ENCODE measurements at regions not wholly inside any gene's neighbourhood (a gene's known extent, or its start where the extent isn't known, plus 50 kb on each side); places are given as distances from the start of the nearest gene placed in this dataset.
A peak's percentile ranks its signal among the peaks of the same experiment; 100 is the strongest.
"Not testable (repeated sequence)": the region's sequence is repeated elsewhere in the genome, so short reads cannot be mapped to it uniquely, and the experiment has no call there.

DNA sequence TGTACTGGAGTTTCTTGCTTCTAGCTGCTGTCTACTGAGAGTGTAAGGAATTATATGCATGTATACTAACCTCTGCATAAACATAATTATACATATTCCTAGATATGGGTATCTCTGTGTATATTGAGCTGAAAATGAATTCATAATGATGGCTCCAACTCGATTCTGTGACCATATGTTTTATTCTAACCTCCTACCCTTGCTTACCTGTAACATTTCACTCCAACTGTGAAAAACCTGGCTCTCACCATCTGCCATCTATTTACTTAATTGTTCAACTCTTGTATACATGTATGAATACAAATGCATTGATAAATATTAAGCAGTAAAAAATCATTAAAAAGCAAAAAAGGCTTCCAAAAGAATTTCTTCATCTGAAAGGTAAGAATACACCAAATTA lies 1729.5 kb upstream of the SPRY2 start:
- ATAC-seq, result no peak
- H3K9me2 ChIP-seq (replicated peaks; ENCODE audit: low read length), result no peaks in the 10 kb centered on the region
- no peak overlapping the region for H2AFZ ChIP-seq (ENCODE audit: low read length)
- ChIA-PET POLR2A (ENCODE audit: unreplicated experiment) (no interaction called here), CTCF (no interaction called here)
- TF ChIP-seq, protein P1, sequence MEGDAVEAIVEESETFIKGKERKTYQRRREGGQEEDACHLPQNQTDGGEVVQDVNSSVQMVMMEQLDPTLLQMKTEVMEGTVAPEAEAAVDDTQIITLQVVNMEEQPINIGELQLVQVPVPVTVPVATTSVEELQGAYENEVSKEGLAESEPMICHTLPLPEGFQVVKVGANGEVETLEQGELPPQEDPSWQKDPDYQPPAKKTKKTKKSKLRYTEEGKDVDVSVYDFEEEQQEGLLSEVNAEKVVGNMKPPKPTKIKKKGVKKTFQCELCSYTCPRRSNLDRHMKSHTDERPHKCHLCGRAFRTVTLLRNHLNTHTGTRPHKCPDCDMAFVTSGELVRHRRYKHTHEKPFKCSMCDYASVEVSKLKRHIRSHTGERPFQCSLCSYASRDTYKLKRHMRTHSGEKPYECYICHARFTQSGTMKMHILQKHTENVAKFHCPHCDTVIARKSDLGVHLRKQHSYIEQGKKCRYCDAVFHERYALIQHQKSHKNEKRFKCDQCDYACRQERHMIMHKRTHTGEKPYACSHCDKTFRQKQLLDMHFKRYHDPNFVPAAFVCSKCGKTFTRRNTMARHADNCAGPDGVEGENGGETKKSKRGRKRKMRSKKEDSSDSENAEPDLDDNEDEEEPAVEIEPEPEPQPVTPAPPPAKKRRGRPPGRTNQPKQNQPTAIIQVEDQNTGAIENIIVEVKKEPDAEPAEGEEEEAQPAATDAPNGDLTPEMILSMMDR (conservative IDR thresholded peaks at IDR 0.05; ENCODE audit: low read depth, low read length), result no peak
- no peak for TF ChIP-seq EZH2 (IDR thresholded peaks at IDR 0.05; ENCODE audit: low read length, unreplicated experiment)
- TF ChIP-seq EZH2phosphoT487 (IDR thresholded peaks at IDR 0.05; ENCODE audit: borderline replicate concordance, low read length), result no peak
- intact Hi-C loops (cut with micrococcal nuclease), result no loop called here
- no peaks in the 10 kb centered on the region for H3K9me3 ChIP-seq (ENCODE audit: low read length)
- no peak overlapping the region for H3K27ac ChIP-seq (ENCODE audit: low read length)
- H3K36me3 ChIP-seq (ENCODE audit: low read depth, low read length), result no peaks in the 10 kb centered on the region
- H4K20me1 ChIP-seq (ENCODE audit: low read length), result no peaks in the 10 kb centered on the region
- H3K27me3 ChIP-seq (ENCODE audit: low read length), result no peaks in the 10 kb centered on the region
- H3K4me2 ChIP-seq (ENCODE audit: low read length), result no peak overlapping the region
- no peak overlapping the region for H3K9ac ChIP-seq (ENCODE audit: low read length)
- H3K79me2 ChIP-seq (ENCODE audit: low read length), result no peaks in the 10 kb centered on the region
- no peak for DNase-seq
- H3F3A ChIP-seq (ENCODE audit: low read length, unreplicated experiment), result no peaks in the 10 kb centered on the region
- no TSS peak for BruUV-seq (replicated peaks)
- H3K4me3 ChIP-seq (ENCODE audit: low read length), result no peak overlapping the region
- no peaks in the 10 kb centered on the region for H3K4me1 ChIP-seq (ENCODE audit: insufficient read depth, low read length)

DNA sequence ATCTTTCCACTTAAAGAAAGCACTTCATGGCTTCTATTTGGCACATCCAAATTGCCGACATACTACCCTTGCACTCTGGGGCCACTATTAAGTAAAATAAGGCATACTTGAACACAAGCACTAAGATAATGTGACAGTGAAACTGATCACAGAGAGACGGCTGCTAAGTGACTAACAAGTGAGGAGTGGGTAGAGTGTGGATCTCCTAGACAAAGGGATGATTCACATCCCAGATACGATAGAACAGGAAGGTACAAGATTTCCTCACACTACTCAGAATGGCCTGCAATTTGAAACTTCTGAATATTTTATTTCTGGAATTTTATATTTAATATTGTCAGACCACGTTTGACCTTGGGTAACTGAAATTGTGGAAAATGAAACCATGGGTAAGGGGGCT lies 1721.8 kb upstream of the SPRY2 start:
- ChIA-PET CTCF (no interaction called here), POLR2A (ENCODE audit: unreplicated experiment) (no interaction called here)
- H3K4me3 ChIP-seq (ENCODE audit: low read length), result no peak overlapping the region
- no peaks in the 10 kb centered on the region for H3K9me2 ChIP-seq (replicated peaks; ENCODE audit: low read length)
- no peaks in the 10 kb centered on the region for H3K79me2 ChIP-seq (ENCODE audit: low read length)
- no peak overlapping the region for H3K9ac ChIP-seq (ENCODE audit: low read length)
- BruUV-seq (replicated peaks), result no TSS peak
- TF ChIP-seq EZH2 (IDR thresholded peaks at IDR 0.05; ENCODE audit: low read length, unreplicated experiment) (no peak), EZH2phosphoT487 (IDR thresholded peaks at IDR 0.05; ENCODE audit: borderline replicate concordance, low read length) (no peak)
- TF ChIP-seq, protein P1 (conservative IDR thresholded peaks at IDR 0.05; ENCODE audit: low read depth, low read length), result no peak
- H2AFZ ChIP-seq (ENCODE audit: low read length), result no peak overlapping the region
- no peak overlapping the region for H3K4me2 ChIP-seq (ENCODE audit: low read length)
- no peaks in the 10 kb centered on the region for H3K36me3 ChIP-seq (ENCODE audit: low read depth, low read length)
- H4K20me1 ChIP-seq (ENCODE audit: low read length), result no peaks in the 10 kb centered on the region
- no peaks in the 10 kb centered on the region for H3K9me3 ChIP-seq (ENCODE audit: low read length)
- no peak overlapping the region for H3K27ac ChIP-seq (ENCODE audit: low read length)
- no peaks in the 10 kb centered on the region for H3K4me1 ChIP-seq (ENCODE audit: insufficient read depth, low read length)
- intact Hi-C loops (cut with micrococcal nuclease), result no loop called here
- peak; percentile 1 for DNase-seq
- peak; percentile 43; the same call in 1 of the 2 replicates for ATAC-seq
- no peaks in the 10 kb centered on the region for H3K27me3 ChIP-seq (ENCODE audit: low read length)
- no peaks in the 10 kb centered on the region for H3F3A ChIP-seq (ENCODE audit: low read length, unreplicated experiment)

DNA sequence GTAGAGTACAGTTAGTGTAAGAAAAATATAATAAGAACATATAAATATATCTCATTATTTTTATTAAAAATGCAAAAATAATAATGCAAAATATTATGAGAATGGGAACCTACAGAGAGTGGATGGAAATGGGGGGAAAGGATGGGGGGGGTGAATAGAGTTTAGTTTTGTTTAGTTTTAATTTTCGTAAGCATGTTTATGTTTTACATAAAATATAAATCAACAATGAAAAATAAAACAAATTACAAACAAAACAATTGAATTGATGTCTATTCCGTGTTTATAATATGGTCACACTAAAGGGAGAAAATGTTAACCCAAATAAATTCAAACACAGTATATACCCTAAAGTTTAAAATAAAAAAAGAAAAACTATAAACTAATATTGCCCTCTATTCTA lies 1717.4 kb upstream of the SPRY2 start:
- no peaks in the 10 kb centered on the region for H3K36me3 ChIP-seq (ENCODE audit: low read depth, low read length)
- ATAC-seq, result no peak
- H3K27me3 ChIP-seq (ENCODE audit: low read length), result no peaks in the 10 kb centered on the region
- H3K4me2 ChIP-seq (ENCODE audit: low read length), result no peak overlapping the region
- no peak overlapping the region for H3K4me3 ChIP-seq (ENCODE audit: low read length)
- H3K9ac ChIP-seq (ENCODE audit: low read length), result no peak overlapping the region
- CTCF ChIA-PET, result no interaction called here
- H4K20me1 ChIP-seq (ENCODE audit: low read length), result no peaks in the 10 kb centered on the region
- no peak overlapping the region for H2AFZ ChIP-seq (ENCODE audit: low read length)
- no peaks in the 10 kb centered on the region for H3K4me1 ChIP-seq (ENCODE audit: insufficient read depth, low read length)
- no peak overlapping the region for H3K27ac ChIP-seq (ENCODE audit: low read length)
- intact Hi-C loops (cut with micrococcal nuclease), result no loop called here
- POLR2A ChIA-PET (ENCODE audit: unreplicated experiment), result no interaction called here
- H3K9me2 ChIP-seq (replicated peaks; ENCODE audit: low read length), result no peaks in the 10 kb centered on the region
- no peaks in the 10 kb centered on the region for H3K79me2 ChIP-seq (ENCODE audit: low read length)
- BruUV-seq (replicated peaks), result no TSS peak
- H3F3A ChIP-seq (ENCODE audit: low read length, unreplicated experiment), result no peaks in the 10 kb centered on the region
- no peak for DNase-seq
- no peaks in the 10 kb centered on the region for H3K9me3 ChIP-seq (ENCODE audit: low read length)
- TF ChIP-seq EZH2phosphoT487 (IDR thresholded peaks at IDR 0.05; ENCODE audit: borderline replicate concordance, low read length) (no peak), EZH2 (IDR thresholded peaks at IDR 0.05; ENCODE audit: low read length, unreplicated experiment) (no peak)
- TF ChIP-seq, protein P1 (conservative IDR thresholded peaks at IDR 0.05; ENCODE audit: low read depth, low read length), result no peak

DNA sequence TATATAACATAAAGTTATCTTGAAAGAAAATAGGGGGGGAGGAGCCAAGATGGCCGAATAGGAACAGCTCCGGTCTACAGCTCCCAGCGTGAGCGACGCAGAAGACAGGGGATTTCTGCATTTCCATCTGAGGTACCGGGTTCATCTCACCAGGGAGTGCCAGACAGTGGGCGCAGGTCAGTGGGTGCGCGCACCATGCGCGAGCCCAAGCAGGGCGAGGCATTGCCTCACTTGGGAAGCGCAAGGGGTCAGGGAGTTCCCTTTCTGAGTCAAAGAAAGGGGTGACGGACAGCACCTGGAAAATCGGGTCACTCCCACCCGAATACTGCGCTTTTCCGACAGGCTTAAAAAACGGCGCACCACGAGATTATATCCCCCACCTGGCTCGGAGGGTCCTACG lies 1704.4 kb upstream of the SPRY2 start:
- H3K4me2 ChIP-seq (ENCODE audit: low read length); H3K4me3 ChIP-seq (ENCODE audit: low read length); intact Hi-C loops (cut with micrococcal nuclease); H3K9ac ChIP-seq (ENCODE audit: low read length); POLR2A ChIA-PET (ENCODE audit: unreplicated experiment); H3K27me3 ChIP-seq (ENCODE audit: low read length); H3K9me3 ChIP-seq (ENCODE audit: low read length); H2AFZ ChIP-seq (ENCODE audit: low read length); CTCF ChIA-PET; H3K4me1 ChIP-seq (ENCODE audit: insufficient read depth, low read length); H3K9me2 ChIP-seq (replicated peaks; ENCODE audit: low read length); H4K20me1 ChIP-seq (ENCODE audit: low read length); BruUV-seq (replicated peaks); H3K79me2 ChIP-seq (ENCODE audit: low read length); H3K27ac ChIP-seq (ENCODE audit: low read length); H3F3A ChIP-seq (ENCODE audit: low read length, unreplicated experiment); H3K36me3 ChIP-seq (ENCODE audit: low read depth, low read length); DNase-seq; ATAC-seq: not testable (repeated sequence)
